DOHH2 (cell line): ENCODE measurements at regions not wholly inside any gene's neighbourhood (a gene's known extent, or its start where the extent isn't known, plus 50 kb on each side); places are given as distances from the start of the nearest gene placed in this dataset.

Experiments used
- H3F3A ChIP-seq: fragments of 200-600 bp; sonication (generic), shearing (Covaris generic); 2 replicates; pipeline ENCODE4 v1.6.0; 2016; ENCODE audit warnings: antibody characterized with exemption, mild to moderate bottlenecking; ENCODE audit not compliant: control insufficient read depth, insufficient read depth
- H3K27ac ChIP-seq: fragments of 200-600 bp; sonication (generic); 2 replicates; pipeline ENCODE4 v1.5.1; 2014; ENCODE audit warnings: low read depth, mild to moderate bottlenecking, low read length, moderate library complexity
- H3K27me3 ChIP-seq: fragments of 200-600 bp; sonication (generic); 2 replicates; pipeline ENCODE4 v1.6.1; 2014; ENCODE audit warnings: mild to moderate bottlenecking, low read length, mixed read lengths; ENCODE audit not compliant: control insufficient read depth
- H3K36me3 ChIP-seq: fragments of 200-600 bp; sonication (generic); 2 replicates; pipeline ENCODE4 v1.6.1; 2014; ENCODE audit warnings: mild to moderate bottlenecking, low read length, moderate library complexity, mixed read lengths; ENCODE audit not compliant: control insufficient read depth
- H3K4me1 ChIP-seq: fragments of 200-600 bp; sonication (generic); 2 replicates; pipeline ENCODE4 v1.6.1; 2014; ENCODE audit warnings: mild to moderate bottlenecking, low read length, mixed read lengths; ENCODE audit not compliant: control insufficient read depth
- H3K4me2 ChIP-seq: fragments of 200-600 bp; sonication (generic); 2 replicates; pipeline ENCODE4 v1.6.0; 2014; ENCODE audit warnings: mild to moderate bottlenecking, low read length, moderate library complexity
- H3K4me3 ChIP-seq: fragments of 200-600 bp; sonication (generic); 2 replicates; pipeline ENCODE4 v1.5.1; 2014; ENCODE audit warnings: mild to moderate bottlenecking, low read length, mixed read lengths
- H3K79me2 ChIP-seq: fragments of 200-600 bp; sonication (generic); 2 replicates; pipeline ENCODE4 v1.6.1; 2014; ENCODE audit warnings: mild to moderate bottlenecking, low read length, mixed read lengths; ENCODE audit not compliant: control insufficient read depth
- H3K9me2 ChIP-seq: fragments of 200-600 bp; sonication (generic); replicated peaks from 2 replicates; pipeline ENCODE4 v1.6.1; 2014; ENCODE audit warnings: mild to moderate bottlenecking, low read length, mixed read lengths; ENCODE audit not compliant: control insufficient read depth
- H3K9me3 ChIP-seq: fragments of 200-600 bp; sonication (generic); 2 replicates; pipeline ENCODE4 v1.6.1; 2014; ENCODE audit warnings: antibody characterized with exemption, low read length, mixed read lengths; ENCODE audit not compliant: control insufficient read depth, insufficient read depth
- H4K20me1 ChIP-seq: fragments of 200-600 bp; sonication (generic); 2 replicates; pipeline ENCODE4 v1.6.0; 2014; ENCODE audit warnings: low read depth, mild to moderate bottlenecking, antibody characterized with exemption, low read length, moderate library complexity; ENCODE audit not compliant: control insufficient read depth, insufficient read depth
- CTCF ChIP-seq: fragments of 200-600 bp; sonication (generic); IDR thresholded peaks from one replicate; pipeline ENCODE4 v1.5.1; 2014; ENCODE audit warnings: antibody characterized with exemption, mild to moderate bottlenecking, low read depth, low read length; ENCODE audit not compliant: poor library complexity, severe bottlenecking
- EZH2phosphoT487 ChIP-seq: fragments of 200-600 bp; sonication (generic); IDR thresholded peaks from 2 replicates; pipeline ENCODE4 v1.6.1; 2017; ENCODE audit warnings: borderline replicate concordance, mild to moderate bottlenecking, antibody characterized with exemption, low read length, moderate library complexity, mixed read lengths

- Histone ChIP-seq H3K4me2 (no peak overlapping the region), H3K27ac (no peak overlapping the region), H3K79me2 (no peaks in the 10 kb centered on the region), H4K20me1 (no peaks in the 10 kb centered on the region), H3K4me1 (peaks cover 20% of the 10 kb centered on the region), H3K36me3 (no peaks in the 10 kb centered on the region), H3K9me3 (no peaks in the 10 kb centered on the region), H3K27me3 (no peaks in the 10 kb centered on the region), H3F3A (no peaks in the 10 kb centered on the region), H3K4me3 (no peak overlapping the region), H3K9me2 (no peaks in the 10 kb centered on the region)
- TF ChIP-seq EZH2phosphoT487 (no peak), CTCF (no peak)
Observed at GRCh38 chr17:69950701-69951418, 124.2 kb upstream of the KCNJ16 start.

- no peaks in the 10 kb centered on the region for H3K27me3 ChIP-seq
- no peaks in the 10 kb centered on the region for H3K9me2 ChIP-seq
- TF ChIP-seq CTCF (no peak), EZH2phosphoT487 (no peak)
- H3F3A ChIP-seq, result no peaks in the 10 kb centered on the region
- no peaks in the 10 kb centered on the region for H4K20me1 ChIP-seq
- no peaks in the 10 kb centered on the region for H3K36me3 ChIP-seq
- no peak overlapping the region for H3K27ac ChIP-seq
- H3K79me2 ChIP-seq, result no peaks in the 10 kb centered on the region
- H3K4me2 ChIP-seq, result no peak overlapping the region
- H3K4me3 ChIP-seq, result no peak overlapping the region
- no peaks in the 10 kb centered on the region for H3K9me3 ChIP-seq
- peaks cover 5% of the 10 kb centered on the region; the same call in 1 of the 2 replicates for H3K4me1 ChIP-seq
Observed at GRCh38 chr17:69954241-69954925, 120.6 kb upstream of the KCNJ16 start.

- TF ChIP-seq CTCF (no peak), EZH2phosphoT487 (no peak)
- Histone ChIP-seq H3K4me1 (no peaks in the 10 kb centered on the region), H3K4me2 (no peak overlapping the region), H3K4me3 (no peak overlapping the region), H3K27ac (no peak overlapping the region), H4K20me1 (no peaks in the 10 kb centered on the region), H3K79me2 (no peaks in the 10 kb centered on the region), H3K36me3 (no peaks in the 10 kb centered on the region), H3K27me3 (no peaks in the 10 kb centered on the region), H3F3A (no peaks in the 10 kb centered on the region), H3K9me3 (no peaks in the 10 kb centered on the region), H3K9me2 (no peaks in the 10 kb centered on the region)
Observed at GRCh38 chr17:69958063-69958462, 117.0 kb upstream of the KCNJ16 start.
